ENCODE measurements at regions not wholly inside any gene's neighbourhood (a gene's known extent, or its start where the extent isn't known, plus 50 kb on each side); places are given as distances from the start of the nearest gene placed in this dataset.
A peak's percentile ranks its signal among the peaks of the same experiment; 100 is the strongest.

GRCh38 chr6:167501831-167502385 is 177.0 kb downstream of the TTLL2 start (continued):
- TF ChIP-seq AHR (CRISPR knock-in tag; IDR thresholded peaks at IDR 0.05) (no peak), NR3C1 (CRISPR knock-in tag; IDR thresholded peaks at IDR 0.05) (no peak), ZMYM2 (CRISPR knock-in tag; IDR thresholded peaks at IDR 0.05) (no peak), ZMYM3 (CRISPR knock-in tag; IDR thresholded peaks at IDR 0.05) (0 out of 2 replicates have a peak, but pooled peaks have one; percentile 56), LCORL (IDR thresholded peaks at IDR 0.05) (no peak), LCORL (CRISPR knock-in tag; IDR thresholded peaks at IDR 0.05) (peak; percentile 77; the same call in 1 of the 2 replicates), NFE2 (CRISPR knock-in tag; IDR thresholded peaks at IDR 0.05) (no peak), FOXJ3 (CRISPR knock-in tag; IDR thresholded peaks at IDR 0.05; ENCODE audit: borderline replicate concordance) (no peak), SAFB2 (CRISPR knock-in tag; IDR thresholded peaks at IDR 0.05; ENCODE audit: borderline replicate concordance, low read depth) (no peak; the same call in 1 of the 2 replicates), ZMAT3 (CRISPR knock-in tag; conservative IDR thresholded peaks at IDR 0.05) (no peak), TAF1 (CRISPR knock-in tag; IDR thresholded peaks at IDR 0.05) (no peak), REXO4 (CRISPR knock-in tag; IDR thresholded peaks at IDR 0.05; ENCODE audit: borderline replicate concordance) (no peak)
- TF ChIP-seq, protein P1, sequence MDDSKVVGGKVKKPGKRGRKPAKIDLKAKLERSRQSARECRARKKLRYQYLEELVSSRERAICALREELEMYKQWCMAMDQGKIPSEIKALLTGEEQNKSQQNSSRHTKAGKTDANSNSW (CRISPR knock-in tag; IDR thresholded peaks at IDR 0.05; ENCODE audit: borderline replicate concordance), result no peak
- TF ChIP-seq, protein P2, sequence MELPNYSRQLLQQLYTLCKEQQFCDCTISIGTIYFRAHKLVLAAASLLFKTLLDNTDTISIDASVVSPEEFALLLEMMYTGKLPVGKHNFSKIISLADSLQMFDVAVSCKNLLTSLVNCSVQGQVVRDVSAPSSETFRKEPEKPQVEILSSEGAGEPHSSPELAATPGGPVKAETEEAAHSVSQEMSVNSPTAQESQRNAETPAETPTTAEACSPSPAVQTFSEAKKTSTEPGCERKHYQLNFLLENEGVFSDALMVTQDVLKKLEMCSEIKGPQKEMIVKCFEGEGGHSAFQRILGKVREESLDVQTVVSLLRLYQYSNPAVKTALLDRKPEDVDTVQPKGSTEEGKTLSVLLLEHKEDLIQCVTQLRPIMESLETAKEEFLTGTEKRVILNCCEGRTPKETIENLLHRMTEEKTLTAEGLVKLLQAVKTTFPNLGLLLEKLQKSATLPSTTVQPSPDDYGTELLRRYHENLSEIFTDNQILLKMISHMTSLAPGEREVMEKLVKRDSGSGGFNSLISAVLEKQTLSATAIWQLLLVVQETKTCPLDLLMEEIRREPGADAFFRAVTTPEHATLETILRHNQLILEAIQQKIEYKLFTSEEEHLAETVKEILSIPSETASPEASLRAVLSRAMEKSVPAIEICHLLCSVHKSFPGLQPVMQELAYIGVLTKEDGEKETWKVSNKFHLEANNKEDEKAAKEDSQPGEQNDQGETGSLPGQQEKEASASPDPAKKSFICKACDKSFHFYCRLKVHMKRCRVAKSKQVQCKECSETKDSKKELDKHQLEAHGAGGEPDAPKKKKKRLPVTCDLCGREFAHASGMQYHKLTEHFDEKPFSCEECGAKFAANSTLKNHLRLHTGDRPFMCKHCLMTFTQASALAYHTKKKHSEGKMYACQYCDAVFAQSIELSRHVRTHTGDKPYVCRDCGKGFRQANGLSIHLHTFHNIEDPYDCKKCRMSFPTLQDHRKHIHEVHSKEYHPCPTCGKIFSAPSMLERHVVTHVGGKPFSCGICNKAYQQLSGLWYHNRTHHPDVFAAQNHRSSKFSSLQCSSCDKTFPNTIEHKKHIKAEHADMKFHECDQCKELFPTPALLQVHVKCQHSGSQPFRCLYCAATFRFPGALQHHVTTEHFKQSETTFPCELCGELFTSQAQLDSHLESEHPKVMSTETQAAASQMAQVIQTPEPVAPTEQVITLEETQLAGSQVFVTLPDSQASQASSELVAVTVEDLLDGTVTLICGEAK (IDR thresholded peaks at IDR 0.05), result no peak
- TF ChIP-seq, protein P2 (CRISPR knock-in tag; IDR thresholded peaks at IDR 0.05), result no peak
- TF ChIP-seq, protein P3, sequence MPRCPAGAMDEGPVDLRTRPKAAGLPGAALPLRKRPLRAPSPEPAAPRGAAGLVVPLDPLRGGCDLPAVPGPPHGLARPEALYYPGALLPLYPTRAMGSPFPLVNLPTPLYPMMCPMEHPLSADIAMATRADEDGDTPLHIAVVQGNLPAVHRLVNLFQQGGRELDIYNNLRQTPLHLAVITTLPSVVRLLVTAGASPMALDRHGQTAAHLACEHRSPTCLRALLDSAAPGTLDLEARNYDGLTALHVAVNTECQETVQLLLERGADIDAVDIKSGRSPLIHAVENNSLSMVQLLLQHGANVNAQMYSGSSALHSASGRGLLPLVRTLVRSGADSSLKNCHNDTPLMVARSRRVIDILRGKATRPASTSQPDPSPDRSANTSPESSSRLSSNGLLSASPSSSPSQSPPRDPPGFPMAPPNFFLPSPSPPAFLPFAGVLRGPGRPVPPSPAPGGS (CRISPR knock-in tag; IDR thresholded peaks at IDR 0.05), result no peak
- TF ChIP-seq, protein P4, sequence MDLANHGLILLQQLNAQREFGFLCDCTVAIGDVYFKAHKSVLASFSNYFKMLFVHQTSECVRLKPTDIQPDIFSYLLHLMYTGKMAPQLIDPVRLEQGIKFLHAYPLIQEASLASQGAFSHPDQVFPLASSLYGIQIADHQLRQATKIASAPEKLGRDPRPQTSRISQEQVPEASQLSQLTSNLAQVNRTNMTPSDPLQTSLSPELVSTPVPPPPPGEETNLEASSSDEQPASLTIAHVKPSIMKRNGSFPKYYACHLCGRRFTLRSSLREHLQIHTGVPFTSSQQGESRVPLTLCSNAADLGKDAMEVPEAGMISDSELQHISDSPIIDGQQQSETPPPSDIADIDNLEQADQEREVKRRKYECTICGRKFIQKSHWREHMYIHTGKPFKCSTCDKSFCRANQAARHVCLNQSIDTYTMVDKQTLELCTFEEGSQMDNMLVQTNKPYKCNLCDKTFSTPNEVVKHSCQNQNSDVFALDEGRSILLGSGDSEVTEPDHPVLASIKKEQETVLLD (CRISPR knock-in tag; IDR thresholded peaks at IDR 0.05; ENCODE audit: low read depth), result no peak
